Activated naive CD8-positive, alpha-beta T cell treated with anti-CD3 and anti-CD28 coated beads, Interleukin-2, amount 10 ng/mL, durations not matched to agents 7 days and 5 days (primary cell): ENCODE measurements at regions not wholly inside any gene's neighbourhood (a gene's known extent, or its start where the extent isn't known, plus 50 kb on each side); places are given as distances from the start of the nearest gene placed in this dataset.

Experiments
- ATAC-seq: fragments of 150-1000 bp; cut with Tn5 transposase; one replicate; pipeline ENCODE4 v1.10.0; 2021; ENCODE audit warnings: low read depth, moderate library complexity
- POLR2A ChIA-PET: fragments of 350-600 bp; sonication (Branson Sonifier 250); formaldehyde crosslinking; loops from one replicate; lab custom pipeline; 2021; ENCODE audit warnings: antibody characterized with exemption; lab: Charles Lee
- DNase-seq: peaks from one replicate; pipeline ENCODE4 v3.0.0; 2021
- H3K27ac Mint-ChIP-seq: one replicate; pipeline ENCODE4 v1.8.0; 2022; ENCODE audit warnings: mild to moderate bottlenecking, mixed read lengths
- H3K27me3 Mint-ChIP-seq: one replicate; pipeline ENCODE4 v1.8.0; 2022; ENCODE audit warnings: mild to moderate bottlenecking, moderate library complexity, mixed read lengths
- H3K36me3 Mint-ChIP-seq: one replicate; pipeline ENCODE4 v1.8.0; 2021; ENCODE audit warnings: mild to moderate bottlenecking, mixed read lengths
- H3K4me1 Mint-ChIP-seq: one replicate; pipeline ENCODE4 v1.8.0; 2021; ENCODE audit warnings: mixed read lengths
- H3K4me3 Mint-ChIP-seq: one replicate; pipeline ENCODE4 v1.8.0; 2022; ENCODE audit warnings: mild to moderate bottlenecking, moderate library complexity, mixed read lengths
- H3K9me3 Mint-ChIP-seq: one replicate; pipeline ENCODE4 v1.8.0; 2021; ENCODE audit warnings: mixed read lengths

- POLR2A ChIA-PET, result no interaction called here
- DNase-seq (no peak), ATAC-seq (no peak)
- no peaks in the 10 kb centered on the region for H3K4me1 Mint-ChIP-seq
- no peaks in the 10 kb centered on the region for H3K36me3 Mint-ChIP-seq
- no peak overlapping the region for H3K27ac Mint-ChIP-seq
- H3K9me3 Mint-ChIP-seq, result no peaks in the 10 kb centered on the region
- H3K27me3 Mint-ChIP-seq, result no peaks in the 10 kb centered on the region
- H3K4me3 Mint-ChIP-seq, result no peak overlapping the region
Measured at GRCh38 chr7:33725111-33726025, 180.0 kb upstream of the BMPER start.

GRCh38 chr7:33726582-33726981 lies 178.8 kb upstream of the BMPER start:
- no peak overlapping the region for H3K4me3 Mint-ChIP-seq
- no peaks in the 10 kb centered on the region for H3K27me3 Mint-ChIP-seq
- no peak for DNase-seq
- no peaks in the 10 kb centered on the region for H3K4me1 Mint-ChIP-seq
- no peak overlapping the region for H3K27ac Mint-ChIP-seq
- POLR2A ChIA-PET, result no interaction called here
- no peak for ATAC-seq
- no peaks in the 10 kb centered on the region for H3K36me3 Mint-ChIP-seq
- no peaks in the 10 kb centered on the region for H3K9me3 Mint-ChIP-seq

GRCh38 chr7:33727315-33727714 lies 178.0 kb upstream of the BMPER start:
- DNase-seq (no peak), ATAC-seq (no peak)
- POLR2A ChIA-PET, result no interaction called here
- Mint-ChIP-seq H3K27ac (no peak overlapping the region), H3K27me3 (no peaks in the 10 kb centered on the region), H3K9me3 (no peaks in the 10 kb centered on the region), H3K4me3 (no peak overlapping the region), H3K4me1 (no peaks in the 10 kb centered on the region), H3K36me3 (no peaks in the 10 kb centered on the region)

- DNase-seq, result no peak
- Mint-ChIP-seq H3K27ac (no peak overlapping the region), H3K4me3 (no peak overlapping the region), H3K4me1 (no peaks in the 10 kb centered on the region), H3K27me3 (no peaks in the 10 kb centered on the region), H3K9me3 (no peaks in the 10 kb centered on the region), H3K36me3 (no peaks in the 10 kb centered on the region)
- ATAC-seq, result no peak
- POLR2A ChIA-PET, result no interaction called here
Measured at GRCh38 chr7:33728873-33729551, 176.3 kb upstream of the BMPER start.

GRCh38 chr7:33729726-33730125 lies 175.6 kb upstream of the BMPER start:
- H3K4me1 Mint-ChIP-seq, result no peaks in the 10 kb centered on the region
- DNase-seq (no peak), ATAC-seq (no peak)
- H3K27ac Mint-ChIP-seq, result no peak overlapping the region
- POLR2A ChIA-PET, result no interaction called here
- no peak overlapping the region for H3K4me3 Mint-ChIP-seq
- H3K27me3 Mint-ChIP-seq, result no peaks in the 10 kb centered on the region
- H3K9me3 Mint-ChIP-seq, result no peaks in the 10 kb centered on the region
- no peaks in the 10 kb centered on the region for H3K36me3 Mint-ChIP-seq

- DNase-seq (no peak), ATAC-seq (no peak)
- Mint-ChIP-seq H3K27me3 (no peaks in the 10 kb centered on the region), H3K27ac (no peak overlapping the region), H3K36me3 (no peaks in the 10 kb centered on the region), H3K4me3 (no peak overlapping the region), H3K9me3 (no peaks in the 10 kb centered on the region), H3K4me1 (no peaks in the 10 kb centered on the region)
- POLR2A ChIA-PET, result no interaction called here
Measured at GRCh38 chr7:33730958-33731357, 174.4 kb upstream of the BMPER start.

- POLR2A ChIA-PET, result no interaction called here
- Mint-ChIP-seq H3K27me3 (no peaks in the 10 kb centered on the region), H3K27ac (no peak overlapping the region), H3K4me1 (no peaks in the 10 kb centered on the region), H3K36me3 (no peaks in the 10 kb centered on the region), H3K9me3 (no peaks in the 10 kb centered on the region), H3K4me3 (no peak overlapping the region)
- DNase-seq (no peak), ATAC-seq (no peak)
Measured at GRCh38 chr7:33731912-33732311, 173.4 kb upstream of the BMPER start.

- Mint-ChIP-seq H3K36me3 (no peaks in the 10 kb centered on the region), H3K27ac (no peak overlapping the region), H3K4me3 (no peak overlapping the region), H3K4me1 (no peaks in the 10 kb centered on the region), H3K9me3 (no peaks in the 10 kb centered on the region), H3K27me3 (no peaks in the 10 kb centered on the region)
- POLR2A ChIA-PET, result no interaction called here
- ATAC-seq, result no peak
- no peak for DNase-seq
Measured at GRCh38 chr7:33732462-33732861, 172.9 kb upstream of the BMPER start.

GRCh38 chr7:33733870-33734650 lies 171.3 kb upstream of the BMPER start:
- H3K27ac Mint-ChIP-seq, result no peak overlapping the region
- POLR2A ChIA-PET, result no interaction called here
- H3K4me3 Mint-ChIP-seq, result no peak overlapping the region

GRCh38 chr7:33735403-33735802 lies 169.9 kb upstream of the BMPER start:
- Mint-ChIP-seq H3K36me3 (no peaks in the 10 kb centered on the region), H3K27ac (no peak overlapping the region), H3K9me3 (no peaks in the 10 kb centered on the region), H3K4me1 (no peaks in the 10 kb centered on the region), H3K27me3 (no peaks in the 10 kb centered on the region), H3K4me3 (no peak overlapping the region)
- DNase-seq, result no peak
- ATAC-seq, result no peak
- POLR2A ChIA-PET, result no interaction called here

More at GRCh38 chr7:33733870-33734650, 171.3 kb upstream of the BMPER start:
- ATAC-seq (no peak), DNase-seq (no peak)
- no peaks in the 10 kb centered on the region for H3K9me3 Mint-ChIP-seq
- no peaks in the 10 kb centered on the region for H3K27me3 Mint-ChIP-seq
- no peaks in the 10 kb centered on the region for H3K36me3 Mint-ChIP-seq
- no peaks in the 10 kb centered on the region for H3K4me1 Mint-ChIP-seq

- Mint-ChIP-seq H3K36me3 (no peaks in the 10 kb centered on the region), H3K27me3 (no peaks in the 10 kb centered on the region), H3K9me3 (no peaks in the 10 kb centered on the region), H3K4me3 (no peak overlapping the region), H3K4me1 (no peaks in the 10 kb centered on the region), H3K27ac (no peak overlapping the region)
- ATAC-seq (no peak), DNase-seq (no peak)
- POLR2A ChIA-PET, result no interaction called here
Measured at GRCh38 chr7:33736521-33737221, 168.7 kb upstream of the BMPER start.

GRCh38 chr7:33738260-33738935 lies 166.9 kb upstream of the BMPER start:
- DNase-seq, result no peak
- H3K36me3 Mint-ChIP-seq, result no peaks in the 10 kb centered on the region
- no peak overlapping the region for H3K27ac Mint-ChIP-seq
- H3K4me1 Mint-ChIP-seq, result no peaks in the 10 kb centered on the region
- POLR2A ChIA-PET, result no interaction called here
- ATAC-seq, result no peak
- no peak overlapping the region for H3K4me3 Mint-ChIP-seq
- H3K27me3 Mint-ChIP-seq, result no peaks in the 10 kb centered on the region
- H3K9me3 Mint-ChIP-seq, result no peaks in the 10 kb centered on the region

- Mint-ChIP-seq H3K27me3 (no peaks in the 10 kb centered on the region), H3K36me3 (no peaks in the 10 kb centered on the region), H3K4me1 (no peaks in the 10 kb centered on the region), H3K9me3 (no peaks in the 10 kb centered on the region), H3K27ac (no peak overlapping the region), H3K4me3 (no peak overlapping the region)
- ATAC-seq, result no peak
- DNase-seq, result no peak
- POLR2A ChIA-PET, result no interaction called here
Measured at GRCh38 chr7:33739286-33739685, 166.1 kb upstream of the BMPER start.
